Left cardiac atrium (tissue), 4 donors: ENCODE measurements at regions not wholly inside any gene's neighbourhood (a gene's known extent, or its start where the extent isn't known, plus 50 kb on each side); places are given as distances from the start of the nearest gene placed in this dataset.
"Not testable (repeated sequence)": the region's sequence is repeated elsewhere in the genome, so short reads cannot be mapped to it uniquely, and the experiment has no call there.

Experiments used
- ATAC-seq, 2 donors: fragments of 200-7000 bp; cut with Tn5 transposase; one replicate each; pipeline ENCODE4 v1.9.1; 2020; ENCODE audit warnings: mild to moderate bottlenecking in 2 of 2, moderate library complexity in 2 of 2
- DNase-seq: peaks from one replicate; pipeline ENCODE4 v3.0.0-alpha.2; 2020
- intact Hi-C, 2 donors: fragments of 100-400 bp; cut with DNase I; formaldehyde crosslinking; loops; one replicate each; pipeline versions ENCODE4 v1.14.1 to v1.15.1; 2022 to 2023
- donor health status: DM: no; HTN: yes; CAD: no.
- donor health status: DM: no; HTN: yes; CAD: no; lungs with severe emphysema.
- donor health status: DM: yes; HTN: yes; CAD: no.
- donor health status: Dilated cardiomyopathy.

DNA sequence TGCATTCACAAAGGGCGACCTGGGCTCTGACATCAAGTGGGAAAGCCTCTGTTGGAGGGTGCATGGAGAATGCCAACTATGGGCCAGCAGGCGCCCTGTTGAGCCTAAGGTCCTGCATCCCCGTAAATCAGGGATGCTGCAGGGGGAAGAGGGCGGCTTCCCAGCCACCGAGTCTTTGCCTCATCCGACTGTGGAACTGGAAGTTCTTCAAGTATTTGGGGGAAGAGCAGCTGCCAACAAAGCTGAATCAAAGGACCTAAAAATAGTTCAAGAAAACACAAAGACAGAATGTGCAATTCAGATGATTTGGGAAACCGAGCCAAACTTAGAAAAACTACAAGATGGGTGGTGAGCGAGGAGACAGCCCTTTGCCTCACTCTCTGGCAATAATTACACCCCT, 281.1 kb upstream of the MGAT5 start:
- DNase-seq (peak; percentile 33), ATAC-seq (peak; percentile 49 to 58)
- intact Hi-C loops: no loop called here

DNA sequence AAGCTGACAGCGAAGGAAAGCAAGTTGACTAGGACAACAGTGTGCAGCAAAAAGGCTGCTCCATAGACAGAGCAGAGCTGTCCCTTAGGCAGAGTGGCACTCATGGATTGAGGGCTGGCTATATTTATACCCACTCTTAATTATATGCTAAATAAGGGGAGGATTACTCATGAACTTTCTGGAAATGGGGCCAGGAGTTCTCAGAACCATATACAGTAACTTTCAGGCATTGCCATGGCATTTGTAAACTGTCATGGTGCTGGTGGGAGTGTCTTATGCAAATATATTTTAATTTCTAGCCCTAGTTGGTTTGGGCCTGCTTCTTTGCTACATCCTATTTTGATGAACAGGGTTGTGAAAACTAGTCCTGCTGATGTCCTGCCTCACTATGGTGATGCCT, 279.5 kb upstream of the MGAT5 start:
- intact Hi-C loops: no loop called here
- DNase-seq (no peak), ATAC-seq (no peak)

DNA sequence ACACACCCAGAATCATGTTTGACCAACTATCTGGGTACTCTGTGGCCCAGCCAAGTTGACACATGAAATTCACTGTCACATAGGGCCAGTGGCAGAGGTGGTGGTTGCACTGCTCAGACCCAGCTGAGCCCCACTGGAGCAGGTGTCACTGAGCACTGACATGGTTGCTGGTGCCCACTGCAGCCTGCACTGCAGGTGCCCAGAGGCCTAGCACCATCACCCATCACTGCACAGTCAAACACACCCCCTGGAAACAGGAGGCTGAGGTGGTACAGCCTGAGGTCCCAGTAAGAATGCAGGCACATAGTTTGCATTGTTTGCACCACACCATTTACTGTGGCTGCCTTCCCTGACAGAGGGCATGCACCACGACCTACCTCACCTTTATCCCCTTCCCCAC, 278.7 kb upstream of the MGAT5 start:
- ATAC-seq (no peak), DNase-seq (no peak)
- intact Hi-C loops: no loop called here

DNA sequence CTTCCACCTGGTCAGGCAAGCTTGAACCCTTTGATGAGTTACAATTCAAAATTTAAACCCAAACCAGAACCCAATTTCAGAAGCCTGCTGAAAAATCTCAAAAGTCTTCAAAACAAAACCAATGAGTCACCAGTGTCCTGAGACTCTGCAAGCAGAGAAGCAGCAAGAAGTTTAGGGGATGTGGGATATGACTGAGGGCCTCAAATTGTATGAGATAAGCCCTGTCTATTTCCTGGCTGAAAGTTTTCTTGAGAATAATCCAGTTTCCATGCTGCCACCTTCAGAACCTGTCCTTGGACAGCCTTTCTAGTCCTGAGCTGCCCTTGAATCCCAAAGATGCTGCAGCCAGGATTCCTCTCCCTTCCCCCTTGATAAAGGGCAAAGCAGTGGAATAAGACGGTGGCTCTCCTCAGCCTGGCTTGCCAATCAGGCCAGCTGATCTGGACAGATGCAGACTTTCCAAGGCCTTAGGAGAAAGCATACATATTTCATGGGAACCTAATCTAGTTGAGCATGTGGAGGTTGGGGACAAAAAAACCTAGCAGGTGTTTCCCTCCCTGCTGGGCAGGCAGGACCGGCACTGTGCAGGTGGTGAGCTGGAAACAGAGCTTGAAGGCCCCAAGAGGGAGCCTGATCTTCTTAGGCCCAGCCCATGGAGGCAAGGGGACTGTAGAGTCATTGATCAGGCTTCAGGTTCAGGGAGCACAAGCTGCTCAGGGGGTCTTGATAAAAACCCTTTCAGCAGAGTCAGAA, 278.0 kb upstream of the MGAT5 start:
- intact Hi-C loops: no loop called here
- no peak for ATAC-seq
- no peak for DNase-seq

DNA sequence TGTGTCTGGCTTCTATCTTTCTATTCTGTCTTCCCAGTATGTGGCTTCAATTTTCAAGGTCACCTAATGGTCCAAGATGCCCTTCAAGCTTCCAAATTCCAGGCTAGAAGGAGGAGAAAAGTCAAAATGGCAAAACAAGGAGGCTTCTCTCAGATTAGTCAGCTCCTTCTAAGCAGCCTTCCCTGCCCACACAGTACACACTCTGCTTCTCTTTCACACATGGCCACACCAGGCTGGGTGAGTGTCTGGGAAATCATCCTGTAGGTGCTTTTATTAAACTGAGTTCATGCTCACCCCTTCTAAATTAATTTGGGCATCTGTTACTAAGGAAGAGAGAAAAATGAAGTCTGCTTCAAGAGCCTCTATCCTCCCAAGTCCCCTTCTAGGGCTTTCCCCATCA, 277.2 kb upstream of the MGAT5 start:
- DNase-seq: no peak
- ATAC-seq: no peak
- intact Hi-C loops: no loop called here

DNA sequence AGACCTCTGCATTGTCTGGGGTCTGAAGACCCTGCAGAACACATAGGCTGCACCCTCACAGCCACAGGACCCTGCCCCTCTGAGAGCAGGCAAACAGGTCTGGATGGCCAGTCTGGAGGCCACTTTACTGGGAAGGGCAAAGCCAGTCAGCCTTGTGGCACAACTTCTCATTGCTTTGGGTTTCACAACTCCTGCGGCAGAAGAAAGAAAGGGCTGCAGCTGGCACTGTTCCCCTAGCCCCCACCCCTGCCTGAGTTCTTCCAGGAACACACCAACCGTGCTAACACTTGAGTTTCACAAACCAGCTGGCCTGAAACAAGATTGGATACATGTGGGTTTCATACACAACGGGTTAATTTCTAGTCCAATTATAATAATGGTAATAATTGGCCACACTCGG, 276.5 kb upstream of the MGAT5 start:
- no peak for ATAC-seq
- intact Hi-C loops: no loop called here
- no peak for DNase-seq

DNA sequence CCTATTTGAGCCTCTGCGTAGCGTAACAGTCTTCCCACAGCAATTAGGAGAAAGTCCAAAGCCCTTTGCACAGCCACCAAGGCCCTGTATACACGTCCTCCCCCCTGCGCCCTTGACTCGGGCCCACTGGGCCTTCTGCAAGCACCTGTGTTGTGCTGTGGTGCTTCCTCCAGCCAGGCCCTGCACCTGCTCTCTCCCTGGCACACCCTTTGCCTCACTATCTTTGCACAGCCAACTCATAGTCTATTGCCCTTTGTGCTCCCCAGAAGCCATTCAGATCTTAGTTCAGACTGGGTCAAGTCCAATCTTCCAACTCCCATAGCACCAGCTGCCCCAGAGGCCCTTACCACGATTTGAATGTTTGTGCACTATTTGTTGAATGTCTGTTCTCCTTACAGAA, 271.6 kb upstream of the MGAT5 start:
- DNase-seq: no peak
- intact Hi-C loops: no loop called here
- no peak for ATAC-seq

DNA sequence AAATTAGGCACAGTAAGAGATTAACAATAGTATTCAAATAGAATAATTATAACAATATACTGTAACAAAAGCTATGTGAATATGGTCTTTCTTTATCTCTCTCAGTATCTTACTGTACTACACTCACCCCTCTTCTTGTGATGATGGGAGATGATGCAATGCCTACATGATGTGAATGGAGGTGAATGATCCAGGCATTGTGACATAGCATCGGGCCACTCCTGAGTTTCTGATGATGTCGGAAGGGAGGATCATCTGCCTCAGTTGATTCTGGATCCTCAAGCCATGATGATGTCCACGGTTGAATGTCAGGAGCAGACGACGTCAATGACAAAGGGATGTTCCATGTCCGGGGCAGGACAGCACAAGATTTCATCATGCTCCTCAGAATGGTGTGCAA, 268.3 kb upstream of the MGAT5 start:
- DNase-seq (no peak), ATAC-seq (no peak)
- intact Hi-C loops: no loop called here

DNA sequence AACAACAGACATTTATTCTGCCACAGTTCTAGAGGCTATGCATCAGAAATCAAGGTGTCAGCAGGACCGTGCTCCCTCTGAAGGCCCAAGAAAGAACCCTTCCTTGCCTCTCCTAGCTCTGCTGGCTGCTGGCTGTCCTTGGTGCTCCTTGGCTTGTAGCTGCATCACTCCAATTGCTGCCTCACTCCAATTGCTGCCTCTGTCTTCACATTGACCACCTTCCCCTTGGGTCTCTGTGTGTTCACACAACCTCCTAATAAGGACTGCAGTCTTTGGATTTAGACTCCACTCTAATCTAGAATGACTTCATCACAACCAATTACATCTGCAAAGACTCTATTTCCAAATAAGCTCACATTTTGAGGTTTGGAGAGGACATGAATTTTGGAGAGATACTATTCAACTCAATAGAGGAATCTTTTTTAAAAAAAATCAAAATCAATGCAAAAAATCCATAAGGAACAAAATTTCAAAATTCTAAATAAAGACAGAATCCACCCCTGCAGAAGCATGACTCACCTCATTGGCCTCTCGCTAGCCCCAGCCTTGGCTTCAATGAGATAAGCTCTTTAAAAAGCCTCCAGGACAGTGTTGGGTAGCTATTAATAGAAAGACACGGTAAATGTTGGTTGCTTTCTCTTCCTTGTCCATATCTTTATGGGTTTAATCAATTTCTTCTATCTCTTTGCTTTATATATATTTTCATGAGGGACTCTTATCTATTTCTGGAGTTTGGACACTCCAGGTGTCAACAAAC, 267.6 kb upstream of the MGAT5 start:
- intact Hi-C loops: no loop called here
- DNase-seq (no peak), ATAC-seq (peak; percentile 91 to 93)

DNA sequence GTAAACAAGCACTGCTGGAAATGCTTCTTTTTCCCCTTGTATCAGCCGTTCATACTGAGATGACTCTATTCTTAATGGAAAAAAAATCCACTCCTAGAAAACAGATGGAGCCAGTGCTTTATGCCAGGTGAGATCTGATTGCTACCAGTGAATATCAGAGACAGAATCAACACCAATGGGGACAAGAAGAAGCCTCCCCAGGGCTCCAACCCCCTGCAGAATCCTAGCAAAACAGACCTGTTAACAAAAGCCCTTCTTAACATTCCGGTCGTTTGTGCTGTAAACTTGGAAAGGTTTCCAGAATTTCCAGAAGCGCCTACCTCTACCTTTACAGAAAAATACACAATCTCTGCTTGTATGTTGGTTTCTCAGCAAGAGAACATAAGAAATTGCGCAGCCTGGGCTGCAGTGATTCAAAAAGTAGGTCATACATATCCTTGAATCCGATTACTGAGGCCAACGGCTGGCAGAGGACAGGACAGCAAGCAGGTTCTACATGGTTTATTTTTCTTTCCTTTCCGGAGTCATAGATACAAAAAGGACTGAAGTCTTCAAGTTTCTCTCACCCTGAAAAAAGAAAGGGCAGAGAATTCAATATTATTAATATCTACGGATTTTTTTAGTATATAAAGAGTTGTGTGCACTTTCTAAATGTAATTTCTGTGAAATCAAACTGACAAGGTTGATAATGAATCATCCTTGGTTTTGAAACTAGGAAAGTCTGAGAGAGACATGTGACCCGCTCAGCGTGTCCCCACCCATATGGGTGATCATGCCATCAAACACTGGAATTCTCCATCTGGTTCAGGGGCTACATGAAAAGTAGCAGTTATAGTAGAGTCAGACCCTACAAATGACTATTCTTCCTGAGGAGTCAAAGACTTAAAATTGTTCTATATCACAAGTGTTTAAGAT, 266.7 kb upstream of the MGAT5 start:
- no peak for DNase-seq
- ATAC-seq: no peak
- intact Hi-C loops: no loop called here

DNA sequence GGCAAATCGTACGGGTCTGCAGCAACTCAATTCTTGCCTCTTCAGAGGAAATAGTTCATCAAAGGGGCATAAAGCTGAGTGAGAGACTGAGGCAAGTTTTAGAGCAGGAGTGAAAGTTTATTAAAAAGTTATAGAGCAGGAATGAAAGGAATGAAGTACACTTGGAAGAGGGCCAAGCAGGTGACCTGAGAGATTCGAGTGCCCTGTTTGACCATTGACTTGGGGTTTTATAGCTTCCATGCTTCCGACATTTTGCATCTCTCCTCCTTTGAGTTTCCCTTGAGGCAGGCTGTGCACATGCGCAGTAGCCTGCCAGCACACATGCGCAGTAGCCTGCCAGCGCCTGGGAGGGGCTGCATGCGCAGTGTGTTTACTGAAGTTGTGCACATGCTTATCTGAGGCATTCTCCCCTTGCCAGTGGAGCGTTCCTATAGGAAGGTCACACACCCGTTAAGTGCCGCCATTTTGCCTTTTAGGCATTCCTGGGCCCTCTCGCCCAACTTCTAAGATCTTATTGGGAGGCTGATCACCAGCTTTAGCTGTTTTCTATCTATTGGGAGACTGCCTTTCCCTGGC, 265.5 kb upstream of the MGAT5 start:
- ATAC-seq: no peak
- intact Hi-C loops: no loop called here

DNA sequence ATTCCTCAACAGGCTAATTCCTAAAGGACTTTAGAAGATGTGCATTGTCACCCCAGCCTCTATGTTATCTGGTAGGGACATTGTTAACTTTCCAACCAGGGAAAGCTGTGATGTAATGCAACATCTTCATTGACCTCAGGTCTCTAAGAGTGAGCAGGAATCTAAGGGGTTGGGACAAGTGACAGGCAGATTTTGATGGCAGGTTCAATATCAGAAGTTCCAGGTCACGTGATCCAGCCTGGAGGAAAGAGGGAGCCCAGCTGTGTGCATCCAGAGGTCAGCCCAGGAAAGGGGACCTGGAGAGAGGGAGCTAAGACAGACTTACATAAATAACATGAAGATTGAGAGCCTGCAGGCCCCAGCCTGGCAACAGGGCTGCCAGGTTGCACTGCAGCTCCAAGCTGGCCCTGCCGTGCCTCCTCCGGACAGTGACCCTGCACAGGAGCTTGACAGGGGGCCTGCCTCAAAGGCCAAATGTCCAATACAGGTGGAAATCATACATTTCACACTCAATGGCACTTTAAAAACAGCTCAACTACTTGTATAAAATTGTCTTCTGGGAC, 262.2 kb upstream of the MGAT5 start:
- DNase-seq (no peak), ATAC-seq (no peak)
- intact Hi-C loops: no loop called here

More for the DNA sequence above, 265.5 kb upstream of the MGAT5 start:
- DNase-seq: no peak

DNA sequence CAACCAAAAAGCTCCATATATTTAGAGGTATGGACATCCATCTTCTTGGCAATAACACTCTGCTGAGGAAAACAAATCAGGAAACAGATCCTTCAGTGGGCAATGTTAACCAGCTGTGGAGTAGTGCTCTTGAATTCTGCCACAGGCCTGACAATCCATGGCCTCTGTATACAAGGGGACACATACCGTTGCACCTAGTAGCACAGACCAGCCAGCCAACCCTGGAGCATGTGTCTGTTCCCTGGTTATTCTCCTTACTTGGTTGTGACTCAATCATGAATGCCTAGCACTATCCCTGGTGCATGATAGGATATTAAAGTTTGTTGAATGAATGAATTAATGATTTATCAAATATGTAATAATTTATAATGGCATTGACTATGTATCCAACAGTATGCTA, 261.4 kb upstream of the MGAT5 start:
- DNase-seq (no peak), ATAC-seq (peak; percentile 35 to 65)
- intact Hi-C loops: no loop called here

DNA sequence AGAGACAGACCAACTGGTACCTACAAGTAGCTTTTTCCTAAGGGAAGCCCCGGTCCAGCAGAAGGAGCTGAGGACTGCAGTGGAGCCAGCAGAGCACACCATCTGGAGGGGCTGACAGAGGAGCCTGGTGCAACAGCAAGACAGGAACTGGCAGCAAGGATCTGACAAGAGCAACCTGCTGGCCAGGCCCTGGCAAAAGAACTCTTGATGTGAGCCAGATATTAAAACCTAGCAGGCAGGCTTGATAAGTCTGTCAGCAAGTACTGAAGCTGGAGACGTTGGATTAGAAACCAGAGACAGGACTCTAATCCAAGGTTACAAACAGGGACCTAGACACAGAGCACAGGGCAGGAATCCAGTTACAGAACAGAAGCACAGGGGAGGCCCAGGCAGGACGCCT, 260.7 kb upstream of the MGAT5 start:
- ATAC-seq: peak; percentile 67 to 88
- DNase-seq: no peak
- intact Hi-C loops: no loop called here

DNA sequence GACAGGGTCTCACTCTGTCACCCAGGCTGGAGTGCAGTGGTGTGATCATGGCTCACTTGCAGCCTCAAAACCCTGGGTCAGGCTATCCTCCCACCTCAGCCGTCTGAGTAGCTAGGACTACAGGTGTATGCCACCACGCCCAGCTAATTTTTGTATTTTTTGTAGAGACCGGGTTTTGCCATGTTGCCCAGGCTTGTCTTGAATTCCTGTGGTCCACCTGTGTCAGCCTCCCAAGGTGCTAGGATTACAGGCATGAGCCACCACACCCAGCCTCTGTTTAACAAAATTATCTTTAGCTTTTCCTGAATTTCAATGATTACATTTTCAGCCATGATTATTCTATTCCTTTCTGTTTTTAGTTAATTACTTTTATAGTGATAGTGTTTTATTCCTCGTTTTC, 255.1 kb upstream of the MGAT5 start:
- ATAC-seq, DNase-seq, intact Hi-C loops: not testable (repeated sequence)

DNA sequence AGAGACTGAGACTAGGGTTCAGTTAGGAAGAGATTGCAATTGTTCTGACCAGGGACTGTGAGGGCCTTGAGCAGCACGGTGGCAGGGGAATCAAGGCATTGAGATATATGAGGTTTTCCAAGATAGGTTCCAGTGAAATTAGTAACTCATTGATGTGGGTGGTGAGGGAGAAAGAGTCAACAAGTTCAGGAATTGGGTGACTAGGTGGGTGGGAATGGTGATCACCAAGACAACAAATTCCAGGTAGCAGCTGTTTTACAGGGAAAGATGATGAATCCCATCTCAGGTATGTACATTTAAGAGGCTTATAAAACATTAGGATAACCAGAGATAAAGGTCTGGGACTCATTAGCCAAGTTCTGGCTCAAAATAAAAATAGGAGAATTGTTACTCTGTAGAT, 251.5 kb upstream of the MGAT5 start:
- ATAC-seq: no peak
- DNase-seq: no peak
- intact Hi-C loops: no loop called here

DNA sequence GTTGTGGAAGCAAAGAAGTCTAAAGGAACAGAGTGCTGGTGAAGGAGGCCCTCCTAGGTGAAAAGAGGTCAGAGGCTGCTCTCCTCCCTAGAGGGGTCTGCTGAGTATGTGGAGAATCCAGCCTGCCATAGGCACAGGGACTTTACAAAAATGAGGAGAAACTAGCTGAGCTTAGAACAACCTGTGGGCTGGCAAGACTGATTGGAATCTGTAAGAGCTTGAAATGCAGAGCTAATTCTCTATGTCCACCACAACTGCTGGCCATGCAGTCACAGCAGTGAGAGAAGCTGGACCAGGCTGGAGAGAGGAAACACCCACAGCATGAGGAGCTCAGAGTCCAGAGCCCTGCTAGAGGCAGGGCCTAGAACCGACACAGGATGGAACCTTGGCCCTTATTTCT, 251.0 kb upstream of the MGAT5 start:
- ATAC-seq (no peak), DNase-seq (no peak)
- intact Hi-C loops: no loop called here

DNA sequence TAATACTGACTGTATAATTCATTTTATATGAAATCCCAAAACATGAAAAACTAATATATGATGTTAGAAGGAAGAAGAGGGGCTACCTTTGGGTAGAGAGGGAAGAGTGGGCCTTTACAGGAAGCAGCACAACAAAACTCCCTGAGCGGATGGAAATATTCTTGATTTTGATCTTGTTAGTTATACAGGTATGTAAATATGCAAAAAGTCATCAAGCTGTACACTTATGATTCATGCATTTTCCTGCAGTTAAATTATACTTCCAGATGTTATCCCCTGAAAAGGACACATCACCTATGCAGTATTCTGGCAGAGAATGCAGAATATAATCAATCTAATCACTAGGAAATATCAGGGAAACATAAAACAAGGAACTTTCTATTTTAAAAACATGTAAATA, 249.4 kb upstream of the MGAT5 start:
- intact Hi-C loops: no loop called here
- ATAC-seq (no peak), DNase-seq (no peak)

DNA sequence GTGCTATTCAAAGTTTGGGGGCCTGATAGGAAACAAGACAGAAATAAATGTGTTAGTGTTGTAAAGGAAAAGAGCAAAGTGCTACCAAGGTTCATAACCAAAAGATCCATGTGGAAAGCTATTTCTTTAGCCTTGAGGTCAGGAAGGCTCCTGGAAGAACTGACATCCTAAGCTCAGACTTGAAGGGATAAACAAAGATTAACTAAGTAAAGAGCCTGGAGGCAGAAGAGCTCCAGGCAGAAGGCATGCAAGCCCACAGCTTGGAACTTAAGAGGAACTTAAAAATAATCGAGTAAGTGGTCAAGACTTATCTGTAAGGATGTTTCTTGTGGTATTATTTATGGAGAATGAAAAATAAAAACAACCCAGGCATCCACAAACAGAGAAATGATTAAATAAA, 245.0 kb upstream of the MGAT5 start:
- ATAC-seq: no peak
- intact Hi-C loops: no loop called here
- DNase-seq: no peak
